GM18517 (cell line): ENCODE measurements at regions not wholly inside any gene's neighbourhood (a gene's known extent, or its start where the extent isn't known, plus 50 kb on each side); places are given as distances from the start of the nearest gene placed in this dataset.
"Not testable (repeated sequence)": the region's sequence is repeated elsewhere in the genome, so short reads cannot be mapped to it uniquely, and the experiment has no call there.

Experiments
- ATAC-seq: cut with Tn5 transposase; IDR thresholded peaks from one replicate; pipeline ENCODE4 v1.9.1; 2021; ENCODE audit warnings: mild to moderate bottlenecking, moderate library complexity; ENCODE audit not compliant: unreplicated experiment

DNA sequence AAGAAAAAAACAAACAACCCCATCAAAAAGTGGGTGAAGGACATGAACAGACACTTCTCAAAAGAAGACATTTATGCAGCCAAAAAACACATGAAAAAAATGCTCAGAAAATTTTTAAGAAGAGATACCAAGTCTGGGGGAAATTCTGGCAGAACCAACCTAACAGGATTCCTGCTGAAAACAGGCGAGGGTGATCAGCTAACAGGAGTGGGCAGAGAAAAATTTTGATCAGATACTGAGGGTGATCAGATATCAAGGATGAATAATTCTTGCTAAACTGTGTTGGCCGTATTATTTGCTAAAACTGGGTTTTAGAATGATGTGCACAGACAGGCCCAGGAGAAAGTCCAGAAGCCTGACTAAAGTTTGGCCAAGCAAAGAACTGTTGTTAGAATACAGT is 557.3 kb downstream of the CD109 start:
- ATAC-seq: no peak

GRCh38 chr6:74250161-74250818 is 554.3 kb downstream of the CD109 start:
- no peak for ATAC-seq

GRCh38 chr6:74249658-74250057 is 553.7 kb downstream of the CD109 start:
- ATAC-seq: peak; percentile 89

DNA sequence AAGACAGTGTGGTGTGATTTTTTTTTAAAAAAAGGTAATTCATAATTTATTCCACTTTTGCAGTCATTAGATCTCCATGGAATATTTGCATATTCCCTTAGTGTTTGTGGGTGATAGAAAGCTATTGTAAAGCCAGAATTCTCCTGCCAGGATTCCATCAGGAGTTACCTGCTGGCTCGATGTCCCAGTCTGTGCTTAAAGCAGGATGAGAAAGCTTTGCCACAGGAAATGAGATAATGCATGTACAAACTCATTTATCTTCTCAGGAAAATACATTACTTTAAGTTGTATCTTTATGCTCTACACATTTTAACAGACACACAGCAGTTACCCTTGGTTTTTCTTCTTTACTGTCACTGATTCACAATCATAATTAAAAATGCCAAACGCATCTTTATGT is 553.0 kb downstream of the CD109 start:
- no peak for ATAC-seq

GRCh38 chr6:74222768-74223333 is 526.8 kb downstream of the CD109 start:
- ATAC-seq: no peak

DNA sequence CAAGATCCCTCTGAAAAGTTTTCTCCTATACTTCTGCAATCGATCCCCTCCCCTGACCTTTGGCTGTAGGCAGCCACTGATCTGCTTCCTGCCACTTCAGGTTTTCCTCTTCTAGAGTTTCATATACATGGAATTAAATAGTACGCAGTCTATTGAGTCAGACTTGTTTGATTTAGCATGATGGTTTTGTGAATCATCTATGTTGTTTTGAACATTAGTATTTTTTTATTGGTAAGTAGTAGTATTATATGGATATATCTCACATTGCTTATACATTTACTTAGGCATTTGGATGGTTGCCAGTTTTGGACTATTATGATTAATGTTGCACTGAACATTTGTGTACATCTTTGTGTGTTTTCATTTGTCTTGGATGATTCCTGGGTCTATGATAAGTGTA is 518.0 kb downstream of the CD109 start:
- no peak for ATAC-seq

- ATAC-seq: no peak
These were observed 512.2 kb downstream of the CD109 start for GRCh38 chr6:74208239-74208638.

DNA sequence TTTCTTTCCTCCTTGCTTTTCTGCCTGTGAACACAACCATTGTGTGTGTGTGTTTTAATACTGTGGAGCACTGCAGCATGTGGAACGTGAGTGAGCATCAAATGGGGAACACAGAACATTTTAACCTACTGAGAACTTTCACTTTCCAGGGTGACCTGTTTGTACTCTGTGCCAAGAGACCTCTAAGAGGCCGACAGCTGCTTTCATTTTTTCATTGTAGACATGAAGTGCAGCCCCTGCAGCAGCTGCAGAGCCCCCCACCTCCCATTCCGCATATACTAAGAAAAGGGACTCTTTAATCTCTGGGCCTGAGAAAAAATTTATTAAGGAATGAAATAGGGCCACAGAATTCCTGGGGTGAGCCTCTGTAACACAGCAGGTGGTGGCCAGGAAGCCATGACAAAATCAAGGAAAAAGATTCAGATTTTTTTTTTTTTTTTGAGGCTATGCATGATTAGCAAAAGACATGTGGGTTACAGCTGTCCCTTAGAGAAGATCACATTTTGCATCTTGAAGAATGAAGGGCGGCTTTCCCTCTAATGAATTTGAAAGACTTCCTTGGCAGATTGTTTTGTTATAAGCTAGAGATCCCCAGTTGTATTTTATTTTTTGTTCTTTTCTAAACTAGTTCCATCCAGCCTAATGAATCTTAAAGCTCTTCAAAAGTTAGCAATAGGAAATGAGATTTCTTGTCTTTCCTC is 503.4 kb downstream of the CD109 start:
- no peak for ATAC-seq

GRCh38 chr6:74197310-74197709 is 501.3 kb downstream of the CD109 start:
- no peak for ATAC-seq

GRCh38 chr6:74187811-74188210 is 491.8 kb downstream of the CD109 start:
- ATAC-seq: no peak

DNA sequence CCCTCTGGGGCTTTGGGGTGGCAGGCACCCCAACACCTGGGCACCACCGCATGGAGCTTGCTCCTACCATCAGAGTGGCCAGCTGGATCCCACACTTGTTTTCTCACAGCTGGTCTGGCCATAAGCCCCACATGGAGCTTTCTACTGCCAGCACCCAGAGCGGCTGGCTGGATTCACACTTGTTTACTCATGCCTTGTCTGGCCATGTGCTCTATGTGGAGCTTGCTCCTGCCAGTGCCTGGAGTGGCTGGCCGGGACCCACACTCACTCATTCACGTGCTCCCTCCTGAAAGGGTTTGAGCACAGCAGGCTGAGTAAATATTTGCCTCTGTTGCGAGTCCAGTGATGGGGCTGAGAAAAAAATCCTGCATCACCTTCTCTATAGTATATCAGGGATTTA is 487.0 kb downstream of the CD109 start:
- ATAC-seq: no peak

DNA sequence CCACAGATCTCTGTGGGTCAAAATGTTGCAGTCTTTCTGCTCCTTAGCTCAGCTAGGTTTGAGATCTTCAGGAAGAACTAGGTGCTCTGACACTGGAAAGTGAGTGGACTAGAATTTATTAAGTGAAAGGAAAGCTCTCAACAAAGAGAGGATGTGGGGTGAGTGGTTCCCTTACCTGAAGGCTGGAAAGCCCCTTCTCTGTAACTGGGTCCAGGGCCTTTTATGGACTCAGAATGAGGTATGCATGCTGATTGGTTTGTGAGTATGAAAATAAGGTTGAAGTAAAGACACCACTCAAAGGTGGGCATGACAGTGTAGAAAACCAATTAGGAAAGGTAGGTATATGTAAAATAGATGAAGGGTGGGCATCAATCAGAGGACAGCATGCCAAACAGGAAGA is 485.5 kb downstream of the CD109 start:
- ATAC-seq: no peak

DNA sequence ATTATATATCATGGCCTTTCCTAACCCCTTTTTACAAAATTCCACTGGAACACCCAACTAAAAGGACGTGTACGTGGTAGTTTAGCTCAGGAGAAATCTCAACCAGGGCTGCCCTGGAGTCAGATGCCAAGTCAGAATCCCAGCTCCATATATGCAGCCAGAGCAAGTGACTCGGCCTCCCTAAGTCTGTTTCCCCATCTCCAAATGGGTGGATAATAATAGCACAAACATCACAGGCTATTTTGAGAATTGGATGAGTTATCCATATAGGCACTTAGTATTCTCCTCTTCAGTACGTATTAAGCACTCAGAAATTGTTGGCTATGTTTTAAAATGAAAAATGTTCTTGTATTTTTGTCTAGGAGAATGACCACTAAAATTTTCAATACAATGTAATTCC is 481.5 kb downstream of the CD109 start:
- ATAC-seq: no peak

DNA sequence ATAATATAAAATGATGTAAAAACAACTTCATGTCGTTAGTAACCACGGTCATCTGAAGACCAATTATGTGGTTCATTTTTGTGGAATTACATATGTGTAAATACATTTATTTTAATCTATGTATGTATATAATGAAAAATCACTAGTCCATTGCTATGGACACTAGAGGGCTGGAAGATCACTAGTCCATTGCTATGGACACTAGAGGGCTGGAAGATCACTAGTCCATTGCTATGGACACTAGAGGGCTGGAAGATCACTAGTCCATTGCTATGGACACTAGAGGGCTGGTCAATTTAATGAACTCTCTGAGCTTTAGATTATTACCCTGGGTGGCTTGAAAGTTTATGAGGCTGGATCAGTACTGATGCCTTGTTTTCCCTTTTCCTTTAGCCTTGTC is 474.5 kb downstream of the CD109 start:
- not testable (repeated sequence) for ATAC-seq

GRCh38 chr6:74170118-74170517 is 474.1 kb downstream of the CD109 start:
- ATAC-seq: no peak

GRCh38 chr6:74167976-74168375 is 472.0 kb downstream of the CD109 start:
- no peak for ATAC-seq

DNA sequence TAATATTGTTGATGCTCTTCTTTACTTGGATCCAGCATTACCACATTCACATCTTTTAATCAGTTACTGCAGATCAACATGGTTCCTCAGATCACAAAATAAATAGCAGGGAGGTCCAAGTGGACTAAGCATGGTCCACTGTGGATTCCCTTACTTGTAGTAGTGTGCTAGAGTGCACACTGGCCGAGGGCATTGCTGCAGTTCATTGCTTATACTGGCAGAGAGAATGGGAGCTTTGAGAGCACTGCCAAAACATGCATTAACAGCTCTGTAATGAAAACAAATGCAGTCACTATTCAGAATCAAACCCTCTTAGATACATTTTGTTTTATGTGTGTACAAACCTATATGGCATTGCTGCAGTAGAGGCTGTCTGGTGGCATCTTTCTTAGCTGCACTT is 471.5 kb downstream of the CD109 start:
- ATAC-seq: no peak

GRCh38 chr6:74166849-74167248 is 470.8 kb downstream of the CD109 start:
- no peak for ATAC-seq

DNA sequence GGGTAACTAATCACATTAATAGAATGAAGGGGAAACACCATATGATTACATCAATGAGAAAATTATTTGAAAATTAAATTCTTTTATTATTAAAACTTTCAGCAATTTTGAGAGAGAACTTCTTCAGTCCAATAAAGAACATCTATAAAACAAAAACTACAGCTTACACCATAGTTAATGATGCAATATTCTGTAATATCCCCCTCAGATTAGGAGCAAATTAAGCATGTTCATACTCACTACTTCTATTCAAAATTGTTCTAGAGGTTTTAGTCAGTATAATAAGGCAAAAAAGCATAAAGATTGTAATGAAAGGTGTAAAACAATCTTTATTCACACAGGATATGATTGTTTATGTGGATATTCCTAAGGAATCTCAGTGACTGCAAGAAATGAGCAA is 465.4 kb downstream of the CD109 start:
- ATAC-seq: no peak

DNA sequence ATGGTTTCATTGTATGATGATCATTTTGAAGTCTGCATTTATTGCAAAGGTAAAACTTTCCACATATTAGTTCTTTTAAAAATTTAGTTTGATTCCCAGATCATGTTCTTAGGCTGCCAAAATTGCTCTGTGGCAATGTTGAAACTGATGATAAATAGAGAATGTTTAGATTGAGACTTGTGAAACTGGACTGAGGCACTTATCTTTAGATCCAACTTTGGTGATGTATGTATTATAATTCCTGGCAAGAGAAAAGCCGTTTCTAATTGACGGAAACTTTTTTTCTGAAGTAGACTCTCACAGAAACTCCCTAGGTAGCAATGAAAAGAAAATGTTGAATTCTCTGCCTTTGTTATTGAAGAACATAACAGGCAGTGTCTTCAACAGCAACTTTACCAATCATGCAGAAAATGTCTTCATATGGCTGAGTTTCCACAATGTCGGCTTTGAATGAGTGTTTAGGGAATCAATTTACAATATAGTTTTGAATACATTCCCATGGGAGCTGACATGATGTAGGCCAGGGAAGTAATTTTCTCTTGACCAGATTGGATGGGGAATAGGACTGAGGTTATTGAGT is 456.2 kb downstream of the CD109 start:
- ATAC-seq: no peak

- no peak for ATAC-seq
These were observed 449.9 kb downstream of the CD109 start for GRCh38 chr6:74145931-74146330.

DNA sequence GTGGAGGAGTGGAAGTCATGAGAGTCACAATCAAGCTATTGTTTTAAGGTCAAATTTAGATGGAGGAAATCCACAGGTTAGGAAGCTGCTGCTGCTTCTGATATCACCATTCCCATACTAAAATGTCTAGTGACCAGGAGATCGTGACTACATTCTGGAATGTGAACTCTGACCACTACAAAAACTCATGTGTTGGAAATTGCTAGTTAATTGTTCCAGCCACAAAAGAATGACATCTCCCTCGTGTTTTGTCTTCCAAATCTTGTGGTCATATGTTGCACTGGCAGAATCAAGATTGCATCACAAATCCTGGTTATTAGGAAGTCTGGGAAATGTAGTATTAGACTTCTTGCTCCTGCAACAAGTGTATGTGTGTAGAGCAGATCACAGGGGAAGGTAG is 441.9 kb downstream of the CD109 start:
- no peak for ATAC-seq
